ENCODE measurements at regions not wholly inside any gene's neighbourhood (a gene's known extent, or its start where the extent isn't known, plus 50 kb on each side); places are given as distances from the start of the nearest gene placed in this dataset.

DNA sequence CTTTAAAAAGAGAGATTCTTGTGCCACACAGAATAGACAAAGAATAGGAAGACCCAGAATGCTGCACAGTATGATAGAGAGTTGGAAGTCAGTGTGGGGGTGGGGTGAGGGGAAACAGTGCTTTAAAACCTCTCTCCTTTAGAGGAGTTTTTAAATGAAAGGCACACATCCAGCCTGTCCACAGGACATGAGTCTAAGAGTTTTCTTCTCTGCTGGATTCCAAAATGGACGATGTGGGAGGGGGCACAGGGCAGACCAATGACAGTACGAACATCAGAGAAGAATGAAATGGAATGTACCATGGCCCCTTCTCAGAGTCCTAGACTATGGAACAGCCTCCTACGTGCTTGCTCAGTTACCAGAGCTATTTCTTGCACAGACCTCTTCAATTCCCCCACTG is 458.2 kb upstream of the DAB1 start:
- intact Hi-C loops (cut with micrococcal nuclease; ENCODE audit: unreplicated experiment) (no loop called here), in situ Hi-C loops (cut with MboI) (no loop called here)
- ATAC-seq (no peak), DNase-seq (ENCODE audit: low read depth, low spot score) (no peak), FAIRE-seq (no peak)
- no peak overlapping the region for H2AFZ ChIP-seq (ENCODE audit: control insufficient read depth, low read depth, low read length)
- TF ChIP-seq CHD2 (IDR thresholded peaks at IDR 0.05; ENCODE audit: borderline replicate concordance, low read depth, low read length) (no peak), FOXM1 (IDR thresholded peaks at IDR 0.05; ENCODE audit: low read depth, low read length) (no peak), SP1 (IDR thresholded peaks at IDR 0.05; ENCODE audit: low read depth, low read length) (no peak), ZNF622 (IDR thresholded peaks at IDR 0.05) (no peak), ZZZ3 (IDR thresholded peaks at IDR 0.05; ENCODE audit: control insufficient read depth, insufficient read length, low read depth) (no peak), BHLHE40 (IDR thresholded peaks at IDR 0.05; ENCODE audit: borderline replicate concordance in 1 of 2, low read depth in 2 of 2, low read length in 1 of 2) (no peak), MXI1 (IDR thresholded peaks at IDR 0.05; ENCODE audit: low read depth, low read length) (no peak), BACH1 (IDR thresholded peaks at IDR 0.05; ENCODE audit: borderline replicate concordance) (no peak), DPF2 (IDR thresholded peaks at IDR 0.05) (no peak), SUZ12 (IDR thresholded peaks at IDR 0.05; ENCODE audit: unreplicated experiment) (no peak), EGR1 (IDR thresholded peaks at IDR 0.05; ENCODE audit: borderline replicate concordance in 1 of 2, low read depth in 2 of 2, low read length in 2 of 2) (no peak), MEF2A (IDR thresholded peaks at IDR 0.05; ENCODE audit: insufficient read depth, low read depth, low read length) (no peak), SREBF2 (IDR thresholded peaks at IDR 0.05; ENCODE audit: low read length) (no peak)
- TF ChIP-seq, protein P1, sequence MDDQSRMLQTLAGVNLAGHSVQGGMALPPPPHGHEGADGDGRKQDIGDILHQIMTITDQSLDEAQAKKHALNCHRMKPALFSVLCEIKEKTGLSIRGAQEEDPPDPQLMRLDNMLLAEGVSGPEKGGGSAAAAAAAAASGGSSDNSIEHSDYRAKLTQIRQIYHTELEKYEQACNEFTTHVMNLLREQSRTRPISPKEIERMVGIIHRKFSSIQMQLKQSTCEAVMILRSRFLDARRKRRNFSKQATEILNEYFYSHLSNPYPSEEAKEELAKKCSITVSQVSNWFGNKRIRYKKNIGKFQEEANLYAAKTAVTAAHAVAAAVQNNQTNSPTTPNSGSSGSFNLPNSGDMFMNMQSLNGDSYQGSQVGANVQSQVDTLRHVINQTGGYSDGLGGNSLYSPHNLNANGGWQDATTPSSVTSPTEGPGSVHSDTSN (IDR thresholded peaks at IDR 0.05; ENCODE audit: insufficient replicate concordance, low read depth, low read length) = no peak
- no peaks in the 10 kb centered on the region for H3K36me3 ChIP-seq (ENCODE audit: control insufficient read depth in 2 of 2, insufficient read depth in 2 of 2, low read length in 1 of 2)
- CTCF ChIA-PET = no interaction called here
- no TSS peak for BruUV-seq (replicated peaks)
- H3K9ac ChIP-seq (ENCODE audit: control insufficient read depth, insufficient read depth, low read length) = no peak overlapping the region
- H4K20me1 ChIP-seq (ENCODE audit: control insufficient read depth, insufficient read depth) = no peaks in the 10 kb centered on the region
- H3K4me2 ChIP-seq (ENCODE audit: control insufficient read depth, insufficient read depth) = no peak overlapping the region
- RAD21 ChIA-PET (ENCODE audit: unreplicated experiment) = interaction anchor here (1.4 kb wide), 1 partner anchor 45 kb away, joined by 3 read pairs; no protein-coding TSS in a partner anchor
- H3K9me3 ChIP-seq (replicated peaks; ENCODE audit: control insufficient read depth, insufficient read depth, low read length) = no peaks in the 10 kb centered on the region
- no peak overlapping the region for H3K4me3 ChIP-seq
- H3K4me1 ChIP-seq (ENCODE audit: control insufficient read depth, insufficient read depth, low read length) = no peaks in the 10 kb centered on the region
- no peaks in the 10 kb centered on the region for H3K79me2 ChIP-seq (ENCODE audit: control insufficient read depth, insufficient read depth, low read length)
- POLR2A ChIA-PET = no interaction called here
- SMC1A ChIA-PET (ENCODE audit: uncharacterized antibody, unreplicated experiment) = no interaction called here
- no peak overlapping the region for H3K27ac ChIP-seq (ENCODE audit: control insufficient read depth, insufficient read depth)
- 13% methylated on average over 3 of the region's 3 CpGs for WGBS (ENCODE audit: insufficient coverage, insufficient replicate concordance, low lambda C conversion rate, missing lambda C conversion rate)
- no peaks in the 10 kb centered on the region for H3K27me3 ChIP-seq (replicated peaks in 1 of 2; ENCODE audit: control insufficient read depth in 2 of 2, insufficient read depth in 2 of 2, low read length in 1 of 2)

Measured in GM12878 (cell line).